Neural crest cell (in vitro differentiated cells): ENCODE measurements at regions not wholly inside any gene's neighbourhood (a gene's known extent, or its start where the extent isn't known, plus 50 kb on each side); places are given as distances from the start of the nearest gene placed in this dataset.
A peak's percentile ranks its signal among the peaks of the same experiment; 100 is the strongest.

Experiments
- DNase-seq: peaks from one replicate; pipeline ENCODE4 v3.0.0; 2021; ENCODE audit warnings: low read depth, mixed read lengths, low spot score
- H3K27ac Mint-ChIP-seq: one replicate; pipeline ENCODE4 v1.8.0; 2021; ENCODE audit warnings: mild to moderate bottlenecking, mixed read lengths; ENCODE audit not compliant: unreplicated experiment
- H3K27me3 Mint-ChIP-seq: 2 replicates; pipeline ENCODE4 v1.8.0; 2021; ENCODE audit warnings: low read depth, mild to moderate bottlenecking, mixed read lengths
- H3K36me3 Mint-ChIP-seq: 2 replicates; pipeline ENCODE4 v1.8.0; 2021; ENCODE audit warnings: low read depth, mild to moderate bottlenecking, mixed read lengths
- H3K4me1 Mint-ChIP-seq: 2 replicates; pipeline ENCODE4 v1.8.0; 2021; ENCODE audit warnings: mixed read lengths
- H3K4me3 Mint-ChIP-seq: one replicate; pipeline ENCODE4 v1.8.0; 2021; ENCODE audit warnings: mild to moderate bottlenecking, mixed read lengths
- H3K9me3 Mint-ChIP-seq: 2 replicates; pipeline ENCODE4 v1.8.0; 2021; ENCODE audit warnings: mixed read lengths
- CTCF ChIP-seq: fragments of 200-600 bp; sonication (generic); conservative IDR thresholded peaks from 2 replicates; pipeline ENCODE4 v1.5.0; 2021; ENCODE audit warnings: antibody characterized with exemption, mild to moderate bottlenecking

GRCh38 chr2:51657849-51658248 lies 625.9 kb upstream of the NRXN1 start:
- H3K27ac Mint-ChIP-seq: no peak overlapping the region
- H3K36me3 Mint-ChIP-seq: no peaks in the 10 kb centered on the region
- no peaks in the 10 kb centered on the region for H3K9me3 Mint-ChIP-seq
- H3K27me3 Mint-ChIP-seq: no peaks in the 10 kb centered on the region
- no peak for DNase-seq
- H3K4me3 Mint-ChIP-seq: no peak overlapping the region
- TF ChIP-seq CTCF: no peak
- no peaks in the 10 kb centered on the region for H3K4me1 Mint-ChIP-seq

- Mint-ChIP-seq H3K27me3 (no peaks in the 10 kb centered on the region), H3K4me1 (no peaks in the 10 kb centered on the region), H3K9me3 (no peaks in the 10 kb centered on the region), H3K4me3 (no peak overlapping the region), H3K36me3 (no peaks in the 10 kb centered on the region), H3K27ac (no peak overlapping the region)
- no peak for TF ChIP-seq CTCF
- no peak for DNase-seq
Observed at GRCh38 chr2:51650769-51651168, 618.8 kb upstream of the NRXN1 start.

GRCh38 chr2:51649366-51649765 lies 617.4 kb upstream of the NRXN1 start:
- Mint-ChIP-seq H3K27ac (no peak overlapping the region), H3K27me3 (no peaks in the 10 kb centered on the region), H3K4me1 (no peaks in the 10 kb centered on the region), H3K4me3 (no peak overlapping the region), H3K9me3 (peaks cover 6% of the 10 kb centered on the region), H3K36me3 (no peaks in the 10 kb centered on the region)
- no peak for DNase-seq
- peak; percentile 19 for TF ChIP-seq CTCF

- Mint-ChIP-seq H3K36me3 (no peaks in the 10 kb centered on the region), H3K27me3 (no peaks in the 10 kb centered on the region), H3K9me3 (peaks cover 5% of the 10 kb centered on the region), H3K4me1 (no peaks in the 10 kb centered on the region), H3K4me3 (no peak overlapping the region), H3K27ac (no peak overlapping the region)
- no peak for DNase-seq
- no peak for TF ChIP-seq CTCF
Observed at GRCh38 chr2:51638811-51639210, 606.9 kb upstream of the NRXN1 start.

- Mint-ChIP-seq H3K36me3 (no peaks in the 10 kb centered on the region), H3K27ac (no peak overlapping the region), H3K27me3 (no peaks in the 10 kb centered on the region), H3K9me3 (no peaks in the 10 kb centered on the region), H3K4me1 (no peaks in the 10 kb centered on the region), H3K4me3 (no peak overlapping the region)
- no peak for DNase-seq
- TF ChIP-seq CTCF: no peak
Observed at GRCh38 chr2:51633073-51633472, 601.1 kb upstream of the NRXN1 start.

- no peak for DNase-seq
- H3K27me3 Mint-ChIP-seq: no peaks in the 10 kb centered on the region
Observed at GRCh38 chr2:51629406-51629805, 597.5 kb upstream of the NRXN1 start.

More at GRCh38 chr2:51629406-51629805, 597.5 kb upstream of the NRXN1 start:
- Mint-ChIP-seq H3K4me1 (no peaks in the 10 kb centered on the region), H3K36me3 (no peaks in the 10 kb centered on the region), H3K27ac (no peak overlapping the region), H3K4me3 (no peak overlapping the region), H3K9me3 (no peaks in the 10 kb centered on the region)
- no peak for TF ChIP-seq CTCF
